Fibroblast of villous mesenchyme (primary cell): ENCODE measurements at regions not wholly inside any gene's neighbourhood (a gene's known extent, or its start where the extent isn't known, plus 50 kb on each side); places are given as distances from the start of the nearest gene placed in this dataset.

Experiments
- DNase-seq: peaks from one replicate; pipeline ENCODE4 v3.0.0-alpha.2; 2010; ENCODE audit warnings: low read depth
- H3K4me3 ChIP-seq: 2 replicates; pipeline ENCODE4 v1.5.1; 2011; ENCODE audit warnings: low read depth, mild to moderate bottlenecking, low read length
- TF ChIP-seq, protein P1 (sequence below): IDR thresholded peaks from 2 replicates; pipeline ENCODE4 v1.5.1; 2012; ENCODE audit warnings: low read depth, mild to moderate bottlenecking, low read length; ENCODE audit not compliant: insufficient read depth

GRCh38 chr2:59875836-59876235 is 677.6 kb downstream of the BCL11A start:
- TF ChIP-seq, protein P1, sequence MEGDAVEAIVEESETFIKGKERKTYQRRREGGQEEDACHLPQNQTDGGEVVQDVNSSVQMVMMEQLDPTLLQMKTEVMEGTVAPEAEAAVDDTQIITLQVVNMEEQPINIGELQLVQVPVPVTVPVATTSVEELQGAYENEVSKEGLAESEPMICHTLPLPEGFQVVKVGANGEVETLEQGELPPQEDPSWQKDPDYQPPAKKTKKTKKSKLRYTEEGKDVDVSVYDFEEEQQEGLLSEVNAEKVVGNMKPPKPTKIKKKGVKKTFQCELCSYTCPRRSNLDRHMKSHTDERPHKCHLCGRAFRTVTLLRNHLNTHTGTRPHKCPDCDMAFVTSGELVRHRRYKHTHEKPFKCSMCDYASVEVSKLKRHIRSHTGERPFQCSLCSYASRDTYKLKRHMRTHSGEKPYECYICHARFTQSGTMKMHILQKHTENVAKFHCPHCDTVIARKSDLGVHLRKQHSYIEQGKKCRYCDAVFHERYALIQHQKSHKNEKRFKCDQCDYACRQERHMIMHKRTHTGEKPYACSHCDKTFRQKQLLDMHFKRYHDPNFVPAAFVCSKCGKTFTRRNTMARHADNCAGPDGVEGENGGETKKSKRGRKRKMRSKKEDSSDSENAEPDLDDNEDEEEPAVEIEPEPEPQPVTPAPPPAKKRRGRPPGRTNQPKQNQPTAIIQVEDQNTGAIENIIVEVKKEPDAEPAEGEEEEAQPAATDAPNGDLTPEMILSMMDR: no peak
- no peak overlapping the region for H3K4me3 ChIP-seq
- no peak for DNase-seq

- DNase-seq: no peak
- TF ChIP-seq, protein P1: no peak
- H3K4me3 ChIP-seq: no peak overlapping the region
Observed at GRCh38 chr2:59874971-59875755, 678.3 kb downstream of the BCL11A start.

DNA sequence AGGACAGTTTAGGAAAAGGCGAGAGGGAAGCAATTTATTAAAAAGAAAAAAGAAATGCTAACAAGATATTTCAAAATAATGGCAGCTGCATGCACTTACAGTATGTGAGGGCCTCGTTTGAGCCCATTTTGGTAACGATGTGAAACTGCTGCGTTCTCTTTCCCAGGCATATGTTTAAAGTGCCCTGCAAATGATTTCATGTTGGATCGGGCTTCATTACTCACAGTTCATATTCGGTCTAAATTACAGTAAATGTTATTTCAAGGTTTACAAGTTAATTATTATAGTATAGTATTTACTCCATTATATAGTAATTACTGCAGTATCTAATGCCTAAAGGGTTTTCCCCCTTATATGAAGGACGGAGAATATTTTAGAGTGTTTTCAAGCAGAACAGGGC is 679.1 kb downstream of the BCL11A start:
- TF ChIP-seq, protein P1: no peak

GRCh38 chr2:59871830-59872229 is 681.6 kb downstream of the BCL11A start:
- TF ChIP-seq, protein P1: no peak

More for the DNA sequence above, 679.1 kb downstream of the BCL11A start:
- no peak overlapping the region for H3K4me3 ChIP-seq
- DNase-seq: no peak

GRCh38 chr2:59868981-59869380 is 684.5 kb downstream of the BCL11A start:
- H3K4me3 ChIP-seq: no peak overlapping the region
- TF ChIP-seq, protein P1: no peak
- DNase-seq: no peak

More at GRCh38 chr2:59871830-59872229, 681.6 kb downstream of the BCL11A start:
- no peak for DNase-seq
- H3K4me3 ChIP-seq: no peak overlapping the region

GRCh38 chr2:59866436-59866835 is 687.0 kb downstream of the BCL11A start:
- H3K4me3 ChIP-seq: no peak overlapping the region
- TF ChIP-seq, protein P1: no peak
- no peak for DNase-seq
